Tibial nerve (tissue), 3 donors: ENCODE measurements at regions not wholly inside any gene's neighbourhood (a gene's known extent, or its start where the extent isn't known, plus 50 kb on each side); places are given as distances from the start of the nearest gene placed in this dataset.

Source experiments
- CTCF ChIP-seq, 5 experiments: fragments of 200-600 bp in 3 of 5; fragments of 450-650 bp in 2 of 5; sonication (generic) in 3 of 5; IDR thresholded peaks; one replicate each; pipeline ENCODE4 v1.5.1; 2016 to 2019; ENCODE audit warnings: antibody characterized with exemption in 5 of 5, mild to moderate bottlenecking in 3 of 5, moderate library complexity in 2 of 5
- POLR2A ChIP-seq, 2 donors: fragments of 450-650 bp; IDR thresholded peaks; one replicate each; pipeline ENCODE4 v1.6.1; 2017; ENCODE audit warnings: antibody characterized with exemption in 2 of 2, mild to moderate bottlenecking in 2 of 2, moderate library complexity in 2 of 2

GRCh38 chr2:198368089-198368488 is 563.7 kb downstream of the PLCL1 start:
- TF ChIP-seq CTCF (IDR thresholded peaks at IDR 0.05) (no peak), POLR2A (IDR thresholded peaks at IDR 0.05) (no peak)
